A549 (cell line): ENCODE measurements at regions not wholly inside any gene's neighbourhood (a gene's known extent, or its start where the extent isn't known, plus 50 kb on each side); places are given as distances from the start of the nearest gene placed in this dataset.

Experiments
- BCL3 ChIP-seq: fragments of >200 bp; sonication (Bioruptor Twin); formaldehyde crosslinking; IDR thresholded peaks from 3 replicates; pipeline ENCODE4 v1.6.1; 2016
- CBX2 ChIP-seq: fragments of 200-600 bp; sonication (generic); IDR thresholded peaks from 2 replicates; pipeline ENCODE4 v1.6.1; 2016; ENCODE audit warnings: low read depth, mild to moderate bottlenecking, borderline replicate concordance
- MYC ChIP-seq: IDR thresholded peaks from 2 replicates; pipeline ENCODE4 v1.6.1; 2012; ENCODE audit warnings: mild to moderate bottlenecking, inconsistent platforms, low read length, improper control_type of control experiment, borderline replicate concordance
- NPAS2 ChIP-seq: fragments of 250-450 bp; sonication (Bioruptor Pico); IDR thresholded peaks from 2 replicates; pipeline ENCODE4 v1.8.0; 2022; ENCODE audit warnings: mild to moderate bottlenecking, moderate library complexity, borderline replicate concordance
- PBX3 ChIP-seq: IDR thresholded peaks from 2 replicates; pipeline ENCODE4 v1.6.1; 2012
- PHF8 ChIP-seq: fragments of 200-600 bp; sonication (generic); IDR thresholded peaks from 2 replicates; pipeline ENCODE4 v1.6.1; 2016; ENCODE audit warnings: low read depth, mild to moderate bottlenecking, antibody characterized with exemption, moderate library complexity, borderline replicate concordance
- POLR2A ChIP-seq: IDR thresholded peaks from 2 replicates; pipeline ENCODE4 v1.6.1; 2012; ENCODE audit warnings: mild to moderate bottlenecking, low read length
- SMC3 ChIP-seq: fragments of >200 bp; sonication (Bioruptor Twin); formaldehyde crosslinking; IDR thresholded peaks from 3 replicates; pipeline ENCODE4 v1.6.1; 2018; ENCODE audit warnings: inconsistent platforms
- ZC3H11A ChIP-seq: fragments of 450-650 bp; IDR thresholded peaks from 2 replicates; pipeline ENCODE4 v1.6.1; 2014; ENCODE audit warnings: antibody characterized with exemption, mild to moderate bottlenecking
- TF ChIP-seq, protein P1 (sequence below): fragments of >200 bp; sonication (Bioruptor Twin); formaldehyde crosslinking; IDR thresholded peaks from 3 replicates; pipeline ENCODE4 v1.5.1; 2016

DNA sequence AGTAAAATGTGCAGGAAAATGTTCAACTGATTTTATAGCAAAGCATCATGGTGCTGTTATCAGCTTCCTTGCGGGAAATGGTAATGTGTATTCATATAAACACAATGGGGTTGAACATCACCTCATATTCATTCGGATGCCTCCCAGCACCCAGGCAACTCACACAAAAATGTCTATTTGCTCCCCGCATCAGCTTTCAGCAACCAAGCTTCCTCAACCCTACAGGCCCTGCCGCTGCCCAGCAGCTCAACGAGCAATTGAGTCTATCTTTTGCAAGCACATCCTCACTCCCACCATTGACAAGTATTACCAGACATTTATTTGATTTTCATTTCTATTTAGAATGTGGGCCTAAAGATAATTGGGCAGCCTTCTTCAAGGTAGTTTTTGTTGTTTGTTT, 2161.4 kb upstream of the PIK3C3 start:
- TF ChIP-seq MYC (no peak), PHF8 (no peak), POLR2A (no peak), SMC3 (no peak), CBX2 (no peak), NPAS2 (no peak), ZC3H11A (no peak), PBX3 (no peak), BCL3 (no peak)
- TF ChIP-seq, protein P1, sequence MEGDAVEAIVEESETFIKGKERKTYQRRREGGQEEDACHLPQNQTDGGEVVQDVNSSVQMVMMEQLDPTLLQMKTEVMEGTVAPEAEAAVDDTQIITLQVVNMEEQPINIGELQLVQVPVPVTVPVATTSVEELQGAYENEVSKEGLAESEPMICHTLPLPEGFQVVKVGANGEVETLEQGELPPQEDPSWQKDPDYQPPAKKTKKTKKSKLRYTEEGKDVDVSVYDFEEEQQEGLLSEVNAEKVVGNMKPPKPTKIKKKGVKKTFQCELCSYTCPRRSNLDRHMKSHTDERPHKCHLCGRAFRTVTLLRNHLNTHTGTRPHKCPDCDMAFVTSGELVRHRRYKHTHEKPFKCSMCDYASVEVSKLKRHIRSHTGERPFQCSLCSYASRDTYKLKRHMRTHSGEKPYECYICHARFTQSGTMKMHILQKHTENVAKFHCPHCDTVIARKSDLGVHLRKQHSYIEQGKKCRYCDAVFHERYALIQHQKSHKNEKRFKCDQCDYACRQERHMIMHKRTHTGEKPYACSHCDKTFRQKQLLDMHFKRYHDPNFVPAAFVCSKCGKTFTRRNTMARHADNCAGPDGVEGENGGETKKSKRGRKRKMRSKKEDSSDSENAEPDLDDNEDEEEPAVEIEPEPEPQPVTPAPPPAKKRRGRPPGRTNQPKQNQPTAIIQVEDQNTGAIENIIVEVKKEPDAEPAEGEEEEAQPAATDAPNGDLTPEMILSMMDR, result no peak
